Cardiac muscle cell (in vitro differentiated cells and primary cell): ENCODE measurements at regions not wholly inside any gene's neighbourhood (a gene's known extent, or its start where the extent isn't known, plus 50 kb on each side); places are given as distances from the start of the nearest gene placed in this dataset.

ENCODE experiments used
- DNase-seq, 2 donors: peaks; one replicate each; pipeline versions ENCODE4 v3.0.0 to v3.0.0-alpha.2; 2010 to 2017; ENCODE audit warnings: low read depth in 1 of 2, low spot score in 1 of 2
- H3K27ac ChIP-seq: fragments of 200-600 bp; sonication (generic); 2 replicates; pipeline ENCODE4 v1.5.1; 2016
- H3K27me3 ChIP-seq: fragments of 200-600 bp; sonication (generic); 2 replicates; pipeline ENCODE4 v1.6.0; 2016; ENCODE audit warnings: control low read depth
- H3K36me3 ChIP-seq: fragments of 200-600 bp; sonication (generic); 2 replicates; pipeline ENCODE4 v1.5.1; 2016; ENCODE audit warnings: control low read depth
- H3K4me1 ChIP-seq: fragments of 200-600 bp; sonication (generic); 2 replicates; pipeline ENCODE4 v1.8.1; 2017; ENCODE audit warnings: low read depth, mild to moderate bottlenecking, mixed run types
- H3K4me3 ChIP-seq: fragments of 200-600 bp; sonication (generic); 2 replicates; pipeline ENCODE4 v1.5.1; 2016; ENCODE audit warnings: mild to moderate bottlenecking
- H3K9me3 ChIP-seq: fragments of 200-600 bp; sonication (generic); 2 replicates; pipeline ENCODE4 v1.5.1; 2017; ENCODE audit warnings: low read depth, mild to moderate bottlenecking, control low read depth
- TF ChIP-seq, protein P1 (sequence below): IDR thresholded peaks from 2 replicates; pipeline ENCODE4 v1.5.1; 2012; ENCODE audit warnings: low read depth, mild to moderate bottlenecking, low read length

GRCh38 chr9:126113756-126114408, 212.7 kb upstream of the MVB12B start:
- no peak for DNase-seq

GRCh38 chr9:126114409-126114760, 212.2 kb upstream of the MVB12B start:
- TF ChIP-seq, protein P1, sequence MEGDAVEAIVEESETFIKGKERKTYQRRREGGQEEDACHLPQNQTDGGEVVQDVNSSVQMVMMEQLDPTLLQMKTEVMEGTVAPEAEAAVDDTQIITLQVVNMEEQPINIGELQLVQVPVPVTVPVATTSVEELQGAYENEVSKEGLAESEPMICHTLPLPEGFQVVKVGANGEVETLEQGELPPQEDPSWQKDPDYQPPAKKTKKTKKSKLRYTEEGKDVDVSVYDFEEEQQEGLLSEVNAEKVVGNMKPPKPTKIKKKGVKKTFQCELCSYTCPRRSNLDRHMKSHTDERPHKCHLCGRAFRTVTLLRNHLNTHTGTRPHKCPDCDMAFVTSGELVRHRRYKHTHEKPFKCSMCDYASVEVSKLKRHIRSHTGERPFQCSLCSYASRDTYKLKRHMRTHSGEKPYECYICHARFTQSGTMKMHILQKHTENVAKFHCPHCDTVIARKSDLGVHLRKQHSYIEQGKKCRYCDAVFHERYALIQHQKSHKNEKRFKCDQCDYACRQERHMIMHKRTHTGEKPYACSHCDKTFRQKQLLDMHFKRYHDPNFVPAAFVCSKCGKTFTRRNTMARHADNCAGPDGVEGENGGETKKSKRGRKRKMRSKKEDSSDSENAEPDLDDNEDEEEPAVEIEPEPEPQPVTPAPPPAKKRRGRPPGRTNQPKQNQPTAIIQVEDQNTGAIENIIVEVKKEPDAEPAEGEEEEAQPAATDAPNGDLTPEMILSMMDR: no peak
- DNase-seq: no peak
- no peaks in the 10 kb centered on the region for H3K9me3 ChIP-seq
- H3K27ac ChIP-seq: no peak overlapping the region
- H3K36me3 ChIP-seq: no peaks in the 10 kb centered on the region
- no peaks in the 10 kb centered on the region for H3K4me1 ChIP-seq
- H3K4me3 ChIP-seq: no peak overlapping the region
- H3K27me3 ChIP-seq: peaks cover 3% of the 10 kb centered on the region

More at GRCh38 chr9:126113756-126114408, 212.7 kb upstream of the MVB12B start:
- Histone ChIP-seq H3K36me3 (no peaks in the 10 kb centered on the region), H3K27ac (no peak overlapping the region), H3K27me3 (no peaks in the 10 kb centered on the region), H3K9me3 (no peaks in the 10 kb centered on the region), H3K4me1 (no peaks in the 10 kb centered on the region), H3K4me3 (no peak overlapping the region)
- TF ChIP-seq, protein P1: no peak

DNA sequence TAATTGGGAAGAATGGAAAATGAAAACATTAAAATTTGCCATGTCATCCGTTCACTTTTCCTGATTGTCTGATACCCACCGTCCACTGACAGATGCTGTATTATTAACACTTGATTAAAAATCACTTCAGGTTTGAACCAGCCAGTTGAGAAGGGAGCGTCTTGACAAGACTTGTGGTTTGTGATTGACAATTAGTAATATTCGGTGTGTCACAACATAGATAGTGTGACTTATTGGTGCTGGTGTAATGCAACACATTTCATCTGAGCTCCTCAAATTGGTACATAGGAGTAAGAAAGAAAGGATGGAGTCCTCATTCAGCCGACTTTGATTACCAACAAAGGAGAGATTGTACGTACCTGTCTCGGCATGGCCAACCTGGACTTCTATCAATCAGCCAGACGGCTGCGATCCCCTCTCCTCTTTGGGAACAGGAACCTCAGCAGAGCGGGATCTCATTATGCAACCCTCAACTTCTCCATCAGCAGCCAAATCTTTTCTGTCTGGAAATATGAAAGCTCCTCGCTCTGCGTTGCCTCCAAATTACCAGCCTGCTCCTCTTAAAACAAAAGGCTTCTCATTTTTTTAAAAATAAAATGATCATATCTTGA, 211.7 kb upstream of the MVB12B start:
- Histone ChIP-seq H3K27ac (no peak overlapping the region), H3K27me3 (peaks cover 4% of the 10 kb centered on the region), H3K4me3 (no peak overlapping the region), H3K36me3 (no peaks in the 10 kb centered on the region), H3K9me3 (no peaks in the 10 kb centered on the region), H3K4me1 (no peaks in the 10 kb centered on the region)
- no peak for DNase-seq
- TF ChIP-seq, protein P1: no peak

DNA sequence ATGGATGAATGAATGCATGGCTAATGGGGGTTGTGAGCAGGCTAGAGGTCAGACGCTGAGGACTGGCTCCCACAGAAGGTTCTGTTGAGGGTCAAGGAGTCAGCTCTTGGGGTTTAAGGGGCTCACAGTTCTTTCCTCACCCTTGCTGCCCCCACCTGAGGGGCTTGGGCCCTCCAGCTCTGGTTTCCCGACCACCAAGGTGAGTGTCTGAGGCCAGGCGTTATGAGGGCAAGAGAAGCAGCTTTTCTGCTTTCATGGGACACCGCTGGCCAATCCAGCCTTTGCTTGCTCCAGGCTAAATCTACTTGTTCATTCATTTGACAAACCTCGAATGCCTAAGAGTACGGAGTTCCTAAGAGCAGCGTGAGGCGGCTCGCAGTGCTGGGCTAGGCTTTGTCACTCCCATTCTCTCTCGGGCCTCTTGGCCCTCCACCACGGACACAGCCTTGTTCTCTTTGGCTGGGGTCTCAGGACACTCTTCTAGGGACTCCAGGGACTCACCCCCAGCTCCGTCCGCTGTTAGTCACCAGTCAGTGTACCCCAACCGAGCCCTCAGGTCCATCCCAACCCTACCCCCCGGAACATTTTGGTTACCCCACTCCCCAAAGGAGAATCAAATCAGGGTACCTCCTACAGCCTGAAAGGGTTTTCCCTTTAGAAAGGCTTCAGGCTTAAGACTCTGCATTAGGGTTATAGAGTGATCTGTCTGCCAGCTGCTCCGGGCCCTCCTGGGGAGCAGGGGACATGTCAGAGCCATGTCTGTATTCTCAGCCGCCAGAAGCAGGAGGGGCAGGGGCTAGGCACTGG, 210.1 kb upstream of the MVB12B start:
- DNase-seq: no peak
- TF ChIP-seq, protein P1: no peak
- H3K4me3 ChIP-seq: no peak overlapping the region
- H3K36me3 ChIP-seq: no peaks in the 10 kb centered on the region
- no peaks in the 10 kb centered on the region for H3K9me3 ChIP-seq
- H3K27ac ChIP-seq: no peak overlapping the region
- no peaks in the 10 kb centered on the region for H3K4me1 ChIP-seq
- H3K27me3 ChIP-seq: peaks cover 4% of the 10 kb centered on the region

DNA sequence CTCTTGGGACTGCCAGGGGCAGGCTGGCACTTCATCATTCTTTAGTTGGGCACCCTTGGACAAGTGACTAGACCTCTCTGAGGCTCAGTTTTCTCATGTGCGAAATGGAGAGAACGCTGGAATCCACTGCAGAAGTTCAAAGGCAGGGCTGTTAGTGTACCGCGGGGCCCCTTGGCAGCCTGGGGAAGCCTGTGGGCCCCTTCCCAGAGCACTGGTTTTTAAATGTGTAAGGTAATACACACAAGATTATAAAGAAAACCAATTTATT, 209.5 kb upstream of the MVB12B start:
- no peak overlapping the region for H3K27ac ChIP-seq
- no peaks in the 10 kb centered on the region for H3K9me3 ChIP-seq
- H3K36me3 ChIP-seq: no peaks in the 10 kb centered on the region
- peaks cover 4% of the 10 kb centered on the region for H3K27me3 ChIP-seq
- DNase-seq: no peak
- TF ChIP-seq, protein P1: no peak
- H3K4me3 ChIP-seq: no peak overlapping the region
- no peaks in the 10 kb centered on the region for H3K4me1 ChIP-seq
